SHP77 (cell line): ENCODE measurements at regions not wholly inside any gene's neighbourhood (a gene's known extent, or its start where the extent isn't known, plus 50 kb on each side); places are given as distances from the start of the nearest gene placed in this dataset.
"Not testable (repeated sequence)": the region's sequence is repeated elsewhere in the genome, so short reads cannot be mapped to it uniquely, and the experiment has no call there.

Experiments
- DNase-seq, 2 experiments: peaks; one replicate each; lab custom pipeline; 2025; lab: John Stamatoyannopoulos, UW

DNA sequence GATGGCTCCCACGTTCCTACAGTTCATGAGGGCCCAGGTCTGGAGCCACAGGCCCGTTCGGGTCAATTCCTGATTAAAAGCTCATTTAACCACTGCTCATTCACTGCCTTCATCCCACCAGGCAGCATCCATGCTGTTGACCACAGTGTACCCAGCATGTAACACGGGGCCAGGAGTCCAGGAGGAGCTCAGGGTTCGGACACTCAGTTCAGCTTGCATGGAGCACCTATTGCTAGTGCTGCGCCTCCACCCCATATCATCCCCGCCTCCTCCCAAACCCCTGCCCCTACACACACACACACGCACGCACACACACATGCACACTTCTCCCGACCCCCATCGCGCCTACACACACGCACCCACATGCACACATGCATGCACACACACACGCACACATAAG is 72.9 kb upstream of the SNTG2 start:
- DNase-seq, result no peak

DNA sequence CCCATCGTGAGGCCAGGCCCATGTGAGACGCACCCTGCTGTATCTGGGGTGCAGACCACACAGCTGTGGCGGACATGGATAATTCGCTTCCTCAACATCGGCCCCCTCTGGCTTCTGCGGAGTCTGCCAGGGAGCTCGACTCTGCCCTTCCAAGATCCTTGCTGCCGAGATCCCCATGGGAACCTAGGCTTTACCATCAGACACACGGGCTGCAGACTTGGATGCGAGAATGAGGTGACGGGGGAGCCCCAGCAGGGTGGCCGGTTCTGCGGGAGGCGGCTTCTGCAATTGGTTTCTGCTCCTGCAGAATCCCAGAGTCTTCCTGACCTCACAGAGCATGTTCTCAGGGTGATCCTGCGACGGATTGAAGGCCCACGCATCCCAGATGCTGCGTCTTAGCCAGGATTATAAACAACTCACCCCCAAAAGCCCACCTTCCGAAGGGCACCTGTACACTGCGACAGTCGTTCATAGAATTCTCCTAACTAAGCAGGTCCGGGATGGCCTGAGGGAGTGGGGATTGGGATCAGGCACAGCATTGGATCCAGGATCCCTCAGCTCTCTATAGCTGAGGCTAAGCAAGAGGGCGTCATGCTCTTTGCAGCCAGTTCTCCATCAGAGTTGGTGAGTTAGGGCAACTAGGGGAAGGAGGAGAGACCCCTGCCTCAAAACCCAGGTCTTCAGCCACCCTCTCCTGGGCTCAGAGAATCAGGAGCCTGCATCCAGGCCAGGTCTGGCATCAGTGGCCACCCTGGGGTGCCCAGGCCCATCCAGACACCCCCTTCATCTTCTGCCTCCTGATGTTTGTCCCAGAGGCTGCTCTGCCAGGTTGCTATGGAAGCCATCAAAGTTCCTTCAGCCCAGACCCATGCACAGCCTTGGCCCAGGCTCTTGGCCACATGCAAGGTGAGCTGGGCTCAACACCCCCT is 74.7 kb upstream of the SNTG2 start:
- no peak for DNase-seq

DNA sequence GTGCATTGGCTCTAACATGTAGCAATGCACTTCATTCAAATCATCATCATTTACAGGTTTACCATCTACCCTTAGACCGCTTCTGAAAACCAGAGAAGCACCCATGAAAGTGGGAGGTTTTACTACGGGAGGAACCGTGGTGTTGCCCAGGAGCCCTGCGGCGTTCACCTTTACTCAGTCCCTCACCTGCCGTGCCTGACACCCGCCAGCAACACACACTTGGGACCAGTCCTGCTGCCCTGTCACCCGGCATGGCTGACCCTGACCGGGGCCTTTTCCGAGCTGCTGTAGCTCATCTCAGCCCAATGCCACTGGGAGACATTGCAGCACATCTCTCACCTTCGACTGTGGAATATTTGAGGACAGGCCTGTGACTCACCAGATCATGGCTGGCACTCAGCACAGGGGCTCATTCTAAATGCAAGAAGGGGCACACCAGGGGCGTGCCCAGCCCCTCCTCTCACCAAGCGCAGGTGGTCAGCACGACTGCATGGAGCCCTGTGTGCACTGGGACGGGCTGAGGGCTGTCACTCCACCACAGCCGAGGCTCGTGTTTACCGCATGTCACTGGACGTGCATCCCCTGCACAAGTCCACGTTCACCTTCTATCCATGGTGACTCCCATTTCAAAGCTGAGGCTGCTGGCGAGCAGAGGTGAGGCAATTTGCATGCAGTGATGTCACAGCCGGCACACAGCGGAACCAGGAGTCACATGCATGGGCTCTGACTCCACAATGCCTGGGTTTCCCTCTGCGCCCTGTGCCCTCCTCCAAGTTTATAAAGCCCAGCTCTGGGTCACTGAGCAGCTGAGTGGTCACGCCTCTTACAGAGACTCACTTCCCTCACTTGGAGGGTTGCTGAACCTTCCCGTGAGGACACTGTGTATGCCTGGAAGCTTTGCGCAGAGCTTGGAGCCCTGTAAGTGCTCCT is 76.7 kb upstream of the SNTG2 start:
- DNase-seq, result no peak

DNA sequence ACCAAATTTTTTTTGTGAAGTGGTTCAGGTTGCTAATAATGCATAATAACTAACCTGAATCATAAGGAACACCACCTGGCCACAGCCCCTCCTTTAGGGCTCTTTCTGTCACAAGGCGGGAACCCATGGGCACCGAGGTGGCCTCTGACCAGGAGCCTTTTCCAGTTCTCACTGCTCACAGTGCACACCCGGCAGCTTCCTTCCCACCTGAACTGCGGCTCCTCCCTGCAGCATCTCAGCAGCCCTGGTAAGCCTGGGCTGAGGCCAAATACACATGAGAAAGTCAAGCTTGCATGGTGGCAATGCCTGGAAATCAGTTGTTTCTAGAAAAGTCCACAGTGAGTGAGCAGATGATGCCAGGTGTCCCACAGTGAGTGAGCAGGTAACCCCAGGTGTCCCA is 77.6 kb upstream of the SNTG2 start:
- no peak for DNase-seq

DNA sequence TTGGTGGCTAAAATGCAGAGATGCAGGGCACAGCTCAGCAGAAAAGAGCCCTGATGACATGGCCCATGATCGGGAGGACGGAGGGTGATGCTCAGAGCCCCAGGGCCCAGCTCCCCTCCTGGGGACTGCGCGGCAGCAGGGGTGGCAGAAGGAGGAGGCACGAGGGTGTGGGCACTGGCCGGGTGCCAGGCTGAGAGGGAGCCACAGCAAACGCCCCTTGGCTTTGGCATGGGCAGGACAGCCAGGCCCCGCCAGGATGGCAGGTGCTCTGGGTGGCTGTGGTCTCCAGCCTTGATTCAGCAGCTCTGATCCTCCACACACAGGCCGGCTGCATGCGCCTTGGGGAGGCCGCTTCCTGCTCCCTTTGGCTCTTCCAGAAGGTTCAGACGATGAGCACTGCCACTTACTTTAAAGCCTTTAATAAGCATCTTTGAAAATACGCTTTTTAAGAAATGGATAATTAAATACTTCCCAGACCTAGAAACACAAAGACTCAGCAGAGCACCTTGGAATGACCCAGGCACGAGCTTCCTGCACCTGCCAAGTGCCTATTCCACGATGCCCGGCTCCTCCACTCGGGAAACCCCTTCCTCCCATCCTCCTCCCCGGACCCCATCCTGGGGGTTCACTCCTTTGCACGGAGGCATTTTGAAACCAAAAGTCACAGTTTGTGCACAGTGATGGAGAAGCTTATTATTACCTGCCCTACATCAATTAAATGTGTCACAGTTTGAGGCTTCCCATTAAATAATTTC is 78.5 kb upstream of the SNTG2 start:
- DNase-seq, result no peak

DNA sequence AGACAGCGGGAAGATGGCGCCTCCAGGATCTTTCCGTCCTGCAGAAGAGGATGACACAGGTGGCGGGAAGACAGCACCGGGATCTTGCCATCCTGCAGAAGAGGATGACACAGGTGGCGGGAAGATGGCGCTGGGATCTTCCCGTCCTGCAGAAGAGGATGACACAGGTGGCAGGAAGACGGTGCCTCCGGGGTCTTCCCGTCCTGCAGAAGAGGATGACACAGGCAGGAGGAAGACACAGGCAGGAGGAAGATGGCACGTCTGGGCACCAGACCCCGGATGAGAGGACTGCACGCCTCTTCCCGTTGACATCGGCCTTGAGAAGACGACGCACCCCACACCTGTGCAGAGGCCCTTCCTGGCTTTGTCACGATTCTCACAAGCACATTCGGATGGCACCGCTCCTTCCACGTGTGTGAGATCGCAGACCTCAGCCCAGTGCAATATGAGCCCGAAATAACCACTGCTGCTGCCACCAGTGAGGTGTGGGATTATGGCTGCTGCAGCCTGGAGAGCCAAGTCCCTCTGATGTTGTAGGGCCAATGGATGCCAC is 79.4 kb upstream of the SNTG2 start:
- DNase-seq, result no peak

DNA sequence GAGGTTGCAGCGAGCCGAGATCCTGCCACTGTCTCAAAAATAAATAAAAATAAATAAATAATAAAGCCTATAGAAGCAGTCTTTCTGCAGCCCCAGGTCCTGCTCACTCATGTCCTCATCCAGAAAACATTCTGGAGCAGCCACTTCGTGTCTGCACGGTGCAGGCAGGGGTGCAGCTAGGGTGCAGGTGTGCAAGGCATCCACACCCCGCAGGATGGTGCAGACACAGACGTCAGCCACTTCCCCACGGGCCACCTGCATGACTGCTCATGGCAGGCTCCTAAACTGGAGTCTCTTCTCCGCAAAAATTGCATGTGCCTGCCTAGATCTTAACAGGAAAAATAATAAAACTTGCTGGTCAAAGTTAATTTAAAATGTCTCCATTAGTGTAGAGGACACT is 80.2 kb upstream of the SNTG2 start:
- DNase-seq, result no peak

DNA sequence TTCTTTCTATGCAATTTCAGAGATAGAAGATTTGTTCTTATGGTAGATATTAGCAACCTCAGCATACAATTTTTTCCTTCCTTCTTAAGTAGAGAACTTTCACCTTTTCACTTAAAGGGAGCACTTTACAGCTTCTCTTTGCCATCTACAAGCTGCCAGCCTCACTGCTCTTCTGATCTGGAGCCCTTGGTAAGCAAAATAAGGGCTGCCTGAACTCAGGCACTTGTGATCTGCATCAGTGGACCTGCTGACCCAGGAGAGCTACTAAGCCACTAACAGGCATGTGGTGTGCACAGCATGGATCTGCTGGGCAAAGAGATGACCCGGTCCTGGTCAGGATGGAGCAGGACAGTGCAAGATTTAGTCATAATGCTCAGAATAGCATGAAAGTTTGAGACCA is 80.8 kb upstream of the SNTG2 start:
- DNase-seq, result no peak

DNA sequence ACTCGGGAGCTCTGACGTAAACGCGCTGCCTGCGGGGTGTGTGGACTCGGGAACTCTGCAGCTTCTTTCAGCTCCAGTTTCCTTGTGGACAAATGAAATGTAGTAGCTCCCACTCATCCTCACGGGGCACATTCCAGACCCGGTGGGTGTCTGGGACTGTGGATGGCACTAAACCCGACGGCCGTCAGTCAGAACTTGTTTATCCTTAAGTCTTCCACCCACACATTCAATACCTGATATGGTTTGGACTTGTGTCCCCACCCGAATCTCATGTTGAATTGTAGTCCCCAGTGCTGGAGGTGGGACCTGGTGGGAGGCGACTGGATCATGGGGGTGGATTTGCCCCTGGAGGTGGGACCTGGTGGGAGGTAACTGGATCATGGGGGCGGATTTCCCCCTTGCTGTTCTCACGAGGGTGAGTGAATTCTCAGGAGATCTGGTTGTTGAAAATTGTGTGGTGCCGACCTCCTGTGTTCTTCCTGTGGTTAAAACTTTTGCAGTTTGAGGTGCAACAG is 81.2 kb upstream of the SNTG2 start:
- no peak for DNase-seq

DNA sequence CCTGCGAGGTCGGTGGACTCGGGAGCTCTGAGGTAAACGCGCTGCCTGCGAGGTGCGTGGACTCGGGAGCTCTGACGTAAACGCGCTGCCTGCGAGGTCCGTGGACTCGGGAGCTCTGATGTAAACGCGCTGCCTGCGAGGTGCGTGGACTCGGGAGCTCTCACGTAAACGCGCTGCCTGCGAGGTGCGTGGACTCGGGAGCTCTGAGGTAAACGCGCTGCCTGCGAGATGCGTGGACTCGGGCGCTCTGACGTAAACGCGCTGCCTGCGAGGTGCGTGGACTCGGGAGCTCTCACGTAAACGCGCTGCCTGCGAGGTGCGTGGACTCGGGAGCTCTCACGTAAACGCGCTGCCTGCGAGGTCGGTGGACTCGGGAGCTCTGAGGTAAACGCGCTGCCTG is 81.8 kb upstream of the SNTG2 start:
- not testable (repeated sequence) for DNase-seq

DNA sequence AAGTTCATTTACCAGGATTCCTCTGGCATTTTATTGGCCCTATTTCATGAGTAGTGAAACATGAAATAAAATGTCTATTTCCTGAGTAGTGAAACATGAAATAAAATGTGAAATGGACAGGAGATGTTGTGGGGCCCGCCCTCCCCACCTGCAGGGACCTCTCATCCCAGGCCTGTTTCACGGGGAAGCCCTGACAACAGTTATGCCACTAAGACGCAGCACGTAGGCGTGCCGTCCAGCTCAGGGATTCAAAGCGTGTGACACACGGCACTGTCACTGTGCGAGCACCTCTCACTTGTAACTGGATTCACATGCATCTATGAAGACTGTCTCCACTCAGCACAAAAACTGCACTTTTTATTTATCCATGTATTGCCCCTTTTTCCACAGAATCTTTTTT is 83.4 kb upstream of the SNTG2 start:
- no peak for DNase-seq

DNA sequence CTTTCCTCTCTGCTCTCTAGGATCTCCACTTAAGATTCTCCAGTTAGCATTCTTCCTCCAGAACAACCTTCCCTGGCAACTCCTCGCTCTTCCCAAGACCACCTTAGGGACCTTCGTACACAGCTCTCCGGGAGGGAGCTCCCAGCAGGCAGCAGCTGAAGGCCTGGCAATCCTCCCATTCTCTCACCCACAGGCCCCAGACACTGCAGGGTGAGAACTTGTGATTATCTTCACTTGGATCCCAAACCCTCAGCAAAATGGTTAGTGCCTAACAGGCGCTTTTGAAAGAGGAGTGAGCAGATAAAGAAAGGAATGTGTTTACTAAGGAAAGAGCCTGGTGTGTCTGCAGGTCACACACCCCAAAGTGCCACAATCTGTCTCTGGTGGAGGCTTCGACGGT is 83.8 kb upstream of the SNTG2 start:
- DNase-seq, result no peak

DNA sequence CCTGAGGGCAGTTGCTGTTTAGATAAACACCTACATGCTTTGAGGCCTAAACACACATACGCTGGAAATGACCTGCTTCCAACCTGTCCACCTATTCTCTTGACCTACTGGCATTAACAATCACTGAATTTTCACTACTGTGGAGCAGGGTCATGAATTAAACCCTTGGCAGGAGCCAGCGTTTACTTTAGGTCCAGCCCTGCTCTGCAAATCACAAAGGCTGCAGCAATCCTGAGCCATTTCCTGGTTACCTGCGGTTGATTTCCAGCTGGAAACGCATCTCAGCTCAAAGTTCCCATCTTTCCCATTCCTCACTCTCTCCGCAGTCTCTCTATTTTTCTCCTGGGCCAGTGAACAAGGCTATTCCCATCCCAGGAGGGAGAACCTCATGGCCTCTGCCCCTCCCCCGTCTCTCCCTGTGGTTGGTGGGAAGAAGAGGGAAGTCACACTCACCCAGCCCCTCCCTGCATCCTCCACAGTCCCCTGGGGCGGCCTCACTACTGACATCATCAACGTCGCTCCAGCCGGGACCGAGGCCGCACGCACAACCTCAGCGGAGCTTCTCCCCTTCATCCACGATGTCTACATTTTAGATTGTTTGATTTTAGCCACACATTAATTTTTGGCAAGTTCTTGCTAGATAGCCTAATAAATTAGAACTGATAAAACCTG is 84.5 kb upstream of the SNTG2 start:
- no peak for DNase-seq

DNA sequence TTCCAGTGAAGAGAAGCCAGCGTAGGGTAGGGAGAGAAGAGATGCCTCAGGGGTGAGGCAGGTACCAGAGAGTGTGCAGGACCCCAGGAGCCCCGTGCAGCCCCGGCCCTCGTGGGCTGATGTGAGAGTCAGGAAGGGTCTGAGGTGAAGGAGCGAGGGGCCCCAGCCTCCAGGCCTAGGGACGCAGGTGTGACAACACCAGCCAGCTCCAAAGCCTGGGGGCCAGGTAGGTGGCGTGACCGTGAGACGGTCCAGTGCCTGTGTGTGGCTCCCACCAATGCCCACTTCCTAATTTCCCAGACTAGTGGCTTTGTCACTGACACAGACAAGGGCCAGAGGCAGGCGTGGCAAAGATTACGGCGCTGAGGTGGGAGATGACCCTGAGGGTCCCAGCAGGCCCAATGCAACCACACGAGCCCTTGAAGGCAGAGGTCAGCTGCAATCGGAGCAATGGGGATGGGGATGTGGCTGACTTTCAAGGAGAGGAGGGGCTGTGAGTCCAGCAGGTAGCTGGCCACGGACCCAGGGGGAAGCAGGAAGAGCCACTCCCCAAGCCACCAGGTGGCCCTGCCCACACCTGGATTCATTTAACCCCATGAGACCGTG is 86.0 kb upstream of the SNTG2 start:
- no peak for DNase-seq

DNA sequence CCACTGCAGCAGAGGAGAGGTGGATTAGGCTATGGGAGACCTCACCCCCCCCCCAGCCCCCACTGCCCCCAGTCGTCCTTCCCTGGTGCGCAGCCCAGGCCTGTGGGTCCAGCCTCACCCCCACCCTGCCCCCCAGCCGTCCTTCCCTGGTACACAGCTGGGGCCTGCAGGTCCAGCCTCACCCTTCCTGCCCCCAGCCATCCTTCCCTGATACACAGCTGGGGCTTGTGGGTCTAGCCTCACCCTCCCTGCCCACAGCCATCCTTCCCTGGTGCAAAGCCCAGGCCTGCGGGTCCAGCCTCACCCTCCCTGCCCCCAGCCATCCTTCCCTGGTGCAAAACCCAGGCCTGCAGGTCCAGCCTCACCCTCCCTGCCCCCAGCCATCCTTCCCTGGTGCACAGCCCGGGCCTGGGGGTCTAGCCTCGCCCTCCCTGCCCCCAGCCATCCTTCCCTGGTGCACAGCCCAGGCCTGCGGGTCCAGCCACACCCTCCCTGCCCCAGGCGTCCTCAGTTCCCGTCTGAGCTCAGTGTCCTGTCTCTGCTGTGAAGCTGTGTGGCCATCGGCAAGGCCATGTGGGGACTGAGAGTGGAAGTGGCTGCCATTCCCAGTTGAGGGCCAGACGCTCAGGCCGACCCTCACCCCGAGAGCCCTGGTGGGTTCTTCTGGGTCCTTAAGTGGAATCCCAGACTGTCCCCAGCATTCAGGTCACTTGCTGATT is 86.8 kb upstream of the SNTG2 start:
- DNase-seq, result no peak

DNA sequence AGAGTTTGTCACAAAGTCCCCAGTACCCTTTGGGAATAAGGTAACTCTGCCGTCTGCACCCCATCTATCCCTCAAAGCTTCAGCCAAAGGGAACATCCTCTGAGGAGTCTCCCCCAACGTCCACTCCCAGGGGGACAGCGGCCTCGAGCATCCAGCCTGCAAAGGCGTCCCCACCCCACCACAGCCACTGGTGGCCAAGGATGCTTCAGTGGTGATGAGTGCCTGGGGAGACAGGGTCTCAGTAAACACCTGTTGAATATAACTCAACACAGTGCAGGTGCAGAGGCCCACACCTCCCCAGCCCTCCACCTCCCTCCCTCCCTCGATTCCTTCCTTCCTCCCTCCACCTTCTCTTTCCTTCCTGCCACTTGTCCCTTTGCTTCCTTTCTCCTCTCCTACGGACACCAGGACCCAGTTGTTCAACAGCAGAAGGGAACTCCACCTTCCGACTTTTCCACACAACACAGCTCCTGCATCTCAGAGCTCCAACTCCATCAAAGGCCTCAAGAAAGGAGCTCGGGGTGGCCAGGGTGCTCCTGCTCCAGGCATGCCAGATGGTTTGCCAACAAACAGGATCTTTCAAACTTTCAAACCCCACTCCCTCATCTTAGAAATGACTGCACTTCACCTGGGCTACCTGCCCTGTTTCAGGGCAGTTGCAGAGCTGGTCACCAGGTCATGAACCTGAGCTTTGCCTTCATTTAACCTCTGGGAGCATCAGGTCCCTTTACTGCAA is 87.8 kb upstream of the SNTG2 start:
- no peak for DNase-seq

DNA sequence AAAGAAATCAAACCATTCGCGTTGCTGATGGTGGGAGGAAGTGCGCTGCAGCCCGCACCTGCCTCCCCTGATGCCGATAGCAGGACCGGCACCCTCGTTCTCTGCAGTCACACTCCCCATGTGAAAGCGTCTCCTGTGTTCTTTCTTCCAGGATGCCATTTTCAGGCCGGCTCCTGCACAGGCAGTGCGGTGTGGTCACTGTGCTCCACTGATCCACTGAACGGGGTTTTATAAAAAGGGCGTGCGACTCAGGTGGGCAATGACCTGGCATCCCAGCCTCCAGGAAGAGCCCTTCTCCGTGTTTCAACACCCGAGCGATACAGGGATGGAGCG is 88.3 kb upstream of the SNTG2 start:
- no peak for DNase-seq

DNA sequence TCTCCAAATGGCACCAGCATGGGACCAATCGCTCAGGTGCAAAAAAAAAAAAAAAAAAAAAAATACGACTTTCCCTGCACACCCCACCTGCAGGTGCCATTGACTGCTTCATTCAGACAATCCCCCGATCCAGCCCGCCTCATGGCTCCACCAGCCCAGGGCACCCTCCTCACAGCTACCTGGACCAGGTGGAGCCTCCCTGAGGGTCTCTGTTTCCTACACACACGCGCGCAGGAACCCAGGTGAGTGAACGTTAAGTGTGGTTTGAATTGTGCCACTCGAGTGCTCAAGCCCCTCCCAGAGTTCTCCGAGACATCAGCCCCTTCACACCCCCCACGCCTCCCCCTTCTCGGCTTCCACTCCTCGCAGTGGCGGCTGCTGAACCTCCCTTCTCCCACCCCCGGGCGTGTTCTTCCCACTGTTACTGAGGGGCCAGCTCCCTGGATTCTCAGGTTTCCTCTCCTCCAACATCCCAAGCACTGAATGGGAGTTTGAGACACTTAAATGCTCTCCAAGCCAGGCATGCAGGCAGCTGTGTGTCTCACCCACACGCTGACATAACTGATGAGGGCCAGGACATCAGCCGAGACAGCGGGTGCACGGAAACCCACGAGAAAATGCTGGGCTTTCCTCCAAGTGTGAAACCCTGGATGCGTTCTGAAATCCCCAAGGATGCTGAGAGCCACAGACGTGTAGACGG is 88.8 kb upstream of the SNTG2 start:
- no peak for DNase-seq
